Hepatocyte (in vitro differentiated cells): ENCODE measurements at regions not wholly inside any gene's neighbourhood (a gene's known extent, or its start where the extent isn't known, plus 50 kb on each side); places are given as distances from the start of the nearest gene placed in this dataset.

Experiments
- EZH2 ChIP-seq: fragments of 200-600 bp; sonication (generic); IDR thresholded peaks from 2 replicates; pipeline ENCODE4 v1.6.1; 2016; ENCODE audit warnings: antibody characterized with exemption, mild to moderate bottlenecking, borderline replicate concordance
- EZH2phosphoT487 ChIP-seq: fragments of 200-600 bp; sonication (generic); IDR thresholded peaks from one replicate; pipeline ENCODE4 v1.6.1; 2018; ENCODE audit warnings: antibody characterized with exemption, mild to moderate bottlenecking, low read depth, moderate library complexity; ENCODE audit not compliant: unreplicated experiment, severe bottlenecking
- TF ChIP-seq, protein P1 (sequence below): fragments of 200-600 bp; sonication (generic); IDR thresholded peaks from 2 replicates; pipeline ENCODE4 v1.5.1; 2016; ENCODE audit warnings: antibody characterized with exemption, mild to moderate bottlenecking; ENCODE audit not compliant: poor library complexity

- TF ChIP-seq, protein P1, sequence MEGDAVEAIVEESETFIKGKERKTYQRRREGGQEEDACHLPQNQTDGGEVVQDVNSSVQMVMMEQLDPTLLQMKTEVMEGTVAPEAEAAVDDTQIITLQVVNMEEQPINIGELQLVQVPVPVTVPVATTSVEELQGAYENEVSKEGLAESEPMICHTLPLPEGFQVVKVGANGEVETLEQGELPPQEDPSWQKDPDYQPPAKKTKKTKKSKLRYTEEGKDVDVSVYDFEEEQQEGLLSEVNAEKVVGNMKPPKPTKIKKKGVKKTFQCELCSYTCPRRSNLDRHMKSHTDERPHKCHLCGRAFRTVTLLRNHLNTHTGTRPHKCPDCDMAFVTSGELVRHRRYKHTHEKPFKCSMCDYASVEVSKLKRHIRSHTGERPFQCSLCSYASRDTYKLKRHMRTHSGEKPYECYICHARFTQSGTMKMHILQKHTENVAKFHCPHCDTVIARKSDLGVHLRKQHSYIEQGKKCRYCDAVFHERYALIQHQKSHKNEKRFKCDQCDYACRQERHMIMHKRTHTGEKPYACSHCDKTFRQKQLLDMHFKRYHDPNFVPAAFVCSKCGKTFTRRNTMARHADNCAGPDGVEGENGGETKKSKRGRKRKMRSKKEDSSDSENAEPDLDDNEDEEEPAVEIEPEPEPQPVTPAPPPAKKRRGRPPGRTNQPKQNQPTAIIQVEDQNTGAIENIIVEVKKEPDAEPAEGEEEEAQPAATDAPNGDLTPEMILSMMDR: no peak
- TF ChIP-seq EZH2 (no peak), EZH2phosphoT487 (no peak)
Observed at GRCh38 chr4:14452001-14452400, 550.3 kb upstream of the CPEB2 start.
